SK-N-SH (cell line): ENCODE measurements at regions not wholly inside any gene's neighbourhood (a gene's known extent, or its start where the extent isn't known, plus 50 kb on each side); places are given as distances from the start of the nearest gene placed in this dataset.

Source experiments
- CTCF ChIA-PET: fragments of 300-600, 350-600 bp; formaldehyde crosslinking; extraction: SDS; loops from one replicate; lab custom pipeline; 2021; lab: Yijun Ruan, JAX
- POLR2A ChIA-PET: fragments of 350-600 bp; sonication (Branson Sonifier 250); formaldehyde crosslinking; extraction: SDS; loops from one replicate; lab custom pipeline; 2020; ENCODE audit warnings: antibody characterized with exemption, inconsistent platforms; lab: Yijun Ruan, JAX
- DNase-seq: peaks from one replicate; pipeline ENCODE4 v3.0.0; 2012
- H2AFZ ChIP-seq: fragments of 200-600 bp; sonication (generic); 2 replicates; pipeline ENCODE4 v1.8.1; 2016; ENCODE audit warnings: antibody characterized with exemption, mild to moderate bottlenecking, low read depth
- H3F3A ChIP-seq: fragments of 200-600 bp; sonication (generic); replicated peaks from 2 replicates; pipeline ENCODE3; 2016; ENCODE audit warnings: antibody characterized with exemption, mild to moderate bottlenecking; ENCODE audit not compliant: insufficient read depth
- H3K27ac ChIP-seq, 2 experiments: fragments of 200-500 bp in 1 of 2; fragments of 200-600 bp in 1 of 2; sonication (Bioruptor generic) in 1 of 2; sonication (generic), shearing (Covaris generic) in 1 of 2; 2 replicates each; pipeline versions ENCODE4 v1.5.1 to v1.6.1; 2014 to 2016; ENCODE audit warnings: low read depth in 2 of 2, inconsistent platforms in 1 of 2, low read length in 1 of 2, mild to moderate bottlenecking in 1 of 2, mixed read lengths in 1 of 2
- H3K27me3 ChIP-seq: fragments of 200-600 bp; sonication (generic), shearing (Covaris generic); 2 replicates; pipeline ENCODE4 v1.6.1; 2016; ENCODE audit warnings: mixed run types; ENCODE audit not compliant: insufficient read depth
- H3K36me3 ChIP-seq, 2 experiments: fragments of 200-500 bp in 1 of 2; fragments of 200-600 bp in 1 of 2; sonication (Bioruptor generic) in 1 of 2; sonication (generic) in 1 of 2; replicated peaks in 1 of 2; 2 replicates each; pipeline versions ENCODE3 to v1.5.1; 2014 to 2016; ENCODE audit warnings: low read length in 1 of 2, mild to moderate bottlenecking in 1 of 2; ENCODE audit not compliant: insufficient read depth in 2 of 2, control insufficient read depth in 1 of 2
- H3K4me1 ChIP-seq, 2 experiments: fragments of 200-500 bp in 1 of 2; fragments of 200-600 bp in 1 of 2; sonication (Bioruptor generic) in 1 of 2; sonication (generic), shearing (Covaris generic) in 1 of 2; 2 replicates each; pipeline versions ENCODE4 v1.5.1 to v1.6.1; 2014 to 2016; ENCODE audit warnings: low read depth in 1 of 2, low read length in 1 of 2, mixed run types in 1 of 2; ENCODE audit not compliant: insufficient read depth in 2 of 2, control insufficient read depth in 1 of 2
- H3K4me2 ChIP-seq: fragments of 200-600 bp; sonication (generic), shearing (Covaris generic); 2 replicates; pipeline ENCODE4 v1.6.1; 2017; ENCODE audit warnings: mixed run types
- H3K4me3 ChIP-seq, 2 experiments: fragments of 200-500 bp in 1 of 2; fragments of 200-600 bp in 1 of 2; sonication (Bioruptor generic) in 1 of 2; sonication (generic), shearing (Covaris generic) in 1 of 2; 2 replicates each; pipeline versions ENCODE4 v1.5.1 to v1.8.1; 2014 to 2016; ENCODE audit warnings: low read depth in 2 of 2, inconsistent platforms in 1 of 2, low read length in 1 of 2, mild to moderate bottlenecking in 1 of 2, mixed read lengths in 1 of 2, moderate library complexity in 1 of 2
- H3K79me2 ChIP-seq: fragments of 200-600 bp; sonication (generic); 2 replicates; pipeline ENCODE4 v1.8.1; 2017; ENCODE audit warnings: mild to moderate bottlenecking; ENCODE audit not compliant: insufficient read depth
- H3K9ac ChIP-seq: fragments of 200-600 bp; sonication (generic); 2 replicates; pipeline ENCODE4 v1.6.1; 2017; ENCODE audit warnings: mixed run types
- H3K9me2 ChIP-seq: fragments of 200-600 bp; sonication (generic); 2 replicates; pipeline ENCODE4 v1.6.1; 2017; ENCODE audit warnings: mixed run types
- H3K9me3 ChIP-seq: fragments of 200-600 bp; sonication (generic); 2 replicates; pipeline ENCODE4 v1.6.1; 2017; ENCODE audit warnings: mixed run types, mild to moderate bottlenecking, moderate library complexity
- H4K20me1 ChIP-seq: fragments of 200-600 bp; sonication (generic); 2 replicates; pipeline ENCODE4 v1.6.1; 2017; ENCODE audit warnings: mild to moderate bottlenecking, mixed run types; ENCODE audit not compliant: insufficient read depth
- CHD2 ChIP-seq: fragments of 150-350 bp; IDR thresholded peaks from 2 replicates; pipeline ENCODE4 v1.6.1; 2018; ENCODE audit warnings: low read length; ENCODE audit not compliant: partially characterized antibody
- EP300 ChIP-seq, 2 experiments: IDR thresholded peaks; 2 replicates each; pipeline versions ENCODE4 v1.4.0 to v1.6.1; 2012; ENCODE audit warnings: borderline replicate concordance in 1 of 2, low read depth in 1 of 2, low read length in 1 of 2
- EZH2phosphoT487 ChIP-seq: fragments of 200-600 bp; sonication (generic); IDR thresholded peaks from 2 replicates; pipeline ENCODE4 v1.6.1; 2017; ENCODE audit warnings: low read depth, mixed run types, mild to moderate bottlenecking, antibody characterized with exemption, moderate library complexity, borderline replicate concordance
- FOSL2 ChIP-seq: IDR thresholded peaks from 2 replicates; pipeline ENCODE4 v1.4.0; 2012; ENCODE audit warnings: low read depth, mild to moderate bottlenecking, moderate library complexity, borderline replicate concordance
- FOXM1 ChIP-seq: IDR thresholded peaks from 2 replicates; pipeline ENCODE4 v1.4.0; 2012; ENCODE audit warnings: low read depth, mild to moderate bottlenecking
- GABPA ChIP-seq: IDR thresholded peaks from 2 replicates; pipeline ENCODE4 v1.4.0; 2012; ENCODE audit warnings: low read depth, mild to moderate bottlenecking
- IRF3 ChIP-seq: fragments of 150-350 bp; IDR thresholded peaks from 2 replicates; pipeline ENCODE4 v1.6.1; 2016; ENCODE audit warnings: mild to moderate bottlenecking, low read depth, low read length
- MAX ChIP-seq: IDR thresholded peaks from 2 replicates; pipeline ENCODE4 v1.4.0; 2012; ENCODE audit warnings: low read depth
- MEF2A ChIP-seq: IDR thresholded peaks from 2 replicates; pipeline ENCODE4 v1.4.0; 2012; ENCODE audit warnings: low read depth, borderline replicate concordance
- NFIC ChIP-seq: IDR thresholded peaks from 2 replicates; pipeline ENCODE4 v1.4.0; 2012; ENCODE audit warnings: borderline replicate concordance
- POLR2AphosphoS5 ChIP-seq: IDR thresholded peaks from 2 replicates; pipeline ENCODE4 v1.6.1; 2012; ENCODE audit warnings: low read depth, low read length
- RAD21 ChIP-seq: IDR thresholded peaks from 2 replicates; pipeline ENCODE4 v1.6.1; 2012; ENCODE audit warnings: mild to moderate bottlenecking, low read length
- RCOR1 ChIP-seq: fragments of 150-350 bp; IDR thresholded peaks from 2 replicates; pipeline ENCODE4 v1.6.1; 2017; ENCODE audit warnings: antibody characterized with exemption, low read length
- RFX5 ChIP-seq: IDR thresholded peaks from 2 replicates; pipeline ENCODE4 v1.6.1; 2012; ENCODE audit warnings: mild to moderate bottlenecking, improper control_type of control experiment, low read length
- SMC3 ChIP-seq: IDR thresholded peaks from 2 replicates; pipeline ENCODE4 v1.6.1; 2012; ENCODE audit warnings: low read depth, low read length, improper control_type of control experiment
- TCF12 ChIP-seq: IDR thresholded peaks from 2 replicates; pipeline ENCODE4 v1.4.0; 2012
- YY1 ChIP-seq: IDR thresholded peaks from 2 replicates; pipeline ENCODE4 v1.4.0; 2012; ENCODE audit warnings: low read depth, mild to moderate bottlenecking
- WGBS: methylation state at CpG from one replicate; pipeline ENCODE4 v1.1.6; 2017; ENCODE audit warnings: low lambda C conversion rate; 5-methylcytosine and 5-hydroxymethylcytosine counted together
- TF ChIP-seq, protein P1 (sequence below): IDR thresholded peaks from 2 replicates; pipeline ENCODE4 v1.4.0; 2012; ENCODE audit warnings: low read depth, borderline replicate concordance

- no peak overlapping the region for H3K4me2 ChIP-seq
- H3K27me3 ChIP-seq = peaks cover 3% of the 10 kb centered on the region; the same call in 1 of the 2 replicates
- H3K9me3 ChIP-seq = no peaks in the 10 kb centered on the region
- no peak for DNase-seq
- TF ChIP-seq IRF3 (no peak), MEF2A (no peak), FOXM1 (no peak), RFX5 (no peak), EP300 (IDR thresholded peaks at IDR 0.05; ENCODE audit: borderline replicate concordance in 1 of 2, low read depth in 1 of 2, low read length in 1 of 2) (no peak), POLR2AphosphoS5 (no peak)
- TF ChIP-seq, protein P1, sequence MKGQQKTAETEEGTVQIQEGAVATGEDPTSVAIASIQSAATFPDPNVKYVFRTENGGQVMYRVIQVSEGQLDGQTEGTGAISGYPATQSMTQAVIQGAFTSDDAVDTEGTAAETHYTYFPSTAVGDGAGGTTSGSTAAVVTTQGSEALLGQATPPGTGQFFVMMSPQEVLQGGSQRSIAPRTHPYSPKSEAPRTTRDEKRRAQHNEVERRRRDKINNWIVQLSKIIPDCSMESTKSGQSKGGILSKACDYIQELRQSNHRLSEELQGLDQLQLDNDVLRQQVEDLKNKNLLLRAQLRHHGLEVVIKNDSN = no peak
- H3K36me3 ChIP-seq = no peaks in the 10 kb centered on the region
- H4K20me1 ChIP-seq = no peaks in the 10 kb centered on the region
- no peak overlapping the region for H3K9ac ChIP-seq
- H3K4me1 ChIP-seq = peaks cover 0 to 6% of the 10 kb centered on the region in 2 experiments; a peak in 2 of 4 replicates
- no peak overlapping the region for H2AFZ ChIP-seq
- no peak overlapping the region for H3K4me3 ChIP-seq
- H3K9me2 ChIP-seq = no peaks in the 10 kb centered on the region
- H3K27ac ChIP-seq = no peak overlapping the region
- 48% methylated on average over 12 of the region's 13 CpGs for WGBS
- CTCF ChIA-PET = interaction anchor here (0.9 to 1.3 kb wide), 3 partner anchors 54 to 81 kb away, joined by 3 to 5 read pairs (median 5); no protein-coding TSS in a partner anchor
- H3F3A ChIP-seq = no peaks in the 10 kb centered on the region
- no peaks in the 10 kb centered on the region for H3K79me2 ChIP-seq
- POLR2A ChIA-PET = no interaction called here
These were observed 81.8 kb upstream of the LINGO1 start for GRCh38 chr15:77714555-77714954.

DNA sequence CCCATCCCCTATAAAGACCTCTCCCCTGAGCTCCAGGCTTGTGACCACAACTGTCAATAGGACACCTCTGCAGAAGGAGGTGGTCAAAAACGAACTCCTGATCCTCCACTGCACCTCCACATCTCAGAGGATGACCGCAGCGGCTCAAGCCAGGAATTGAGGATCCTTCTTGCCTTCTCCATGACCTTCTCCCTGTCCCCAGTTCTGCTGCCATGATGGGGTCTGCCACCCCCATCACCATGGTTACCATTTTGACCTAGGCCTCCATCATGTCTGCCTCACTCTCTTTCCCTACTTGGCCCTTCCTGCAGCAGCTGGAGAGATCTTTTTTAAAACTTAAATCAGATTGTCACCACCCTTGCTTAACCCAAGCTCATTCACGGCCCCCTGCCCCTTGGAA lies 81.3 kb upstream of the LINGO1 start:
- Histone ChIP-seq H3K9me3 (no peaks in the 10 kb centered on the region), H3K4me1 (peaks cover 0 to 6% of the 10 kb centered on the region in 2 experiments; a peak in 2 of 4 replicates), H3K27ac (no peak overlapping the region), H3K79me2 (no peaks in the 10 kb centered on the region), H3K9ac (no peak overlapping the region), H3K4me3 (no peak overlapping the region), H3K27me3 (peaks cover 3% of the 10 kb centered on the region; the same call in 1 of the 2 replicates), H2AFZ (no peak overlapping the region), H3K36me3 (no peaks in the 10 kb centered on the region), H4K20me1 (no peaks in the 10 kb centered on the region), H3K9me2 (no peaks in the 10 kb centered on the region), H3K4me2 (no peak overlapping the region)
- ChIA-PET POLR2A (no interaction called here), CTCF (interaction anchor here (0.9 to 1.3 kb wide), 3 partner anchors 53 to 80 kb away, joined by 3 to 5 read pairs (median 5); no protein-coding TSS in a partner anchor)
- no peak for DNase-seq
- WGBS = 44% methylated on average over 4 of the region's 4 CpGs
- TF ChIP-seq GABPA (no peak), RFX5 (no peak), POLR2AphosphoS5 (no peak), RCOR1 (no peak), TCF12 (no peak), RAD21 (no peak), YY1 (no peak), FOSL2 (no peak), SMC3 (no peak), EZH2phosphoT487 (no peak), CHD2 (no peak), NFIC (no peak), MAX (no peak)
- TF ChIP-seq, all 33 proteins: peak for 0
- H3F3A ChIP-seq = no peaks in the 10 kb centered on the region
